Ovary (tissue), 7 donors: ENCODE measurements at regions not wholly inside any gene's neighbourhood (a gene's known extent, or its start where the extent isn't known, plus 50 kb on each side); places are given as distances from the start of the nearest gene placed in this dataset.

Experiments
- DNase-seq, 5 donors: peaks; one replicate each; pipeline ENCODE4 v3.0.0-alpha.2; 2019 to 2020
- H3K27ac ChIP-seq, 2 donors: fragments of 200-600 bp; one replicate each; pipeline versions ENCODE4 v1.5.1 to v1.8.0; 2019 to 2022
- H3K27me3 ChIP-seq: fragments of 200-600 bp; one replicate; pipeline ENCODE4 v1.8.0; 2022
- H3K36me3 ChIP-seq: fragments of 200-600 bp; sonication (generic); one replicate; pipeline ENCODE4 v1.5.1; 2019
- H3K4me1 ChIP-seq: one replicate; pipeline ENCODE4 v1.8.1; 2013; ENCODE audit warnings: mild to moderate bottlenecking, moderate library complexity; ENCODE audit not compliant: insufficient read depth
- H3K4me3 ChIP-seq: fragments of 200-600 bp; sonication (generic); one replicate; pipeline ENCODE4 v1.5.1; 2017
- H3K9me3 ChIP-seq, 2 donors: fragments of 200-600 bp in 1 of 2; sonication (generic) in 1 of 2; one replicate each; pipeline versions ENCODE4 v1.5.1 to v1.8.1; 2013 to 2019; ENCODE audit warnings: mild to moderate bottlenecking in 1 of 2, moderate library complexity in 1 of 2
- EP300 ChIP-seq: sonication (generic); formaldehyde crosslinking; IDR thresholded peaks from one replicate; pipeline ENCODE4 v1.6.1; 2017; ENCODE audit warnings: antibody characterized with exemption
- POLR2A ChIP-seq: fragments of 450-650 bp; IDR thresholded peaks from one replicate; pipeline ENCODE4 v1.6.1; 2017; ENCODE audit warnings: antibody characterized with exemption, mild to moderate bottlenecking, moderate library complexity
- WGBS, 3 donors: extraction: QIAGEN DNeasy Blood & Tissue Kit in 1 of 3; methylation state at CpG; one replicate each; pipeline versions ENCODE4 v1.1.5 to v1.1.7; 2013 to 2017; 5-methylcytosine and 5-hydroxymethylcytosine counted together
- intact Hi-C, 4 donors: fragments of 100-400 bp; cut with DNase I; formaldehyde crosslinking; loops; one replicate each; pipeline versions ENCODE4 v1.11.0 to v1.15.1; 2022 to 2023
- TF ChIP-seq, protein P1 (sequence below), 3 donors: fragments of 450-650 bp in 2 of 3; fragments of 200-600 bp in 1 of 3; IDR thresholded peaks; one replicate each; pipeline versions ENCODE4 v1.5.1 to v1.8.0; 2016 to 2022; ENCODE audit warnings: antibody characterized with exemption in 3 of 3, mild to moderate bottlenecking in 1 of 3
- donor health status: DM: no; HTN: no; CAD: no; lungs with moderate emphysema.
- donor health status: DM: no; HTN: no; CAD: no.
- donor health status: Bipolar disorder and iron deficiency.
- donor health status: DM: no; HTN: no; CAD: no.
- donor health status: DM: yes; HTN: yes; CAD: no.

DNA sequence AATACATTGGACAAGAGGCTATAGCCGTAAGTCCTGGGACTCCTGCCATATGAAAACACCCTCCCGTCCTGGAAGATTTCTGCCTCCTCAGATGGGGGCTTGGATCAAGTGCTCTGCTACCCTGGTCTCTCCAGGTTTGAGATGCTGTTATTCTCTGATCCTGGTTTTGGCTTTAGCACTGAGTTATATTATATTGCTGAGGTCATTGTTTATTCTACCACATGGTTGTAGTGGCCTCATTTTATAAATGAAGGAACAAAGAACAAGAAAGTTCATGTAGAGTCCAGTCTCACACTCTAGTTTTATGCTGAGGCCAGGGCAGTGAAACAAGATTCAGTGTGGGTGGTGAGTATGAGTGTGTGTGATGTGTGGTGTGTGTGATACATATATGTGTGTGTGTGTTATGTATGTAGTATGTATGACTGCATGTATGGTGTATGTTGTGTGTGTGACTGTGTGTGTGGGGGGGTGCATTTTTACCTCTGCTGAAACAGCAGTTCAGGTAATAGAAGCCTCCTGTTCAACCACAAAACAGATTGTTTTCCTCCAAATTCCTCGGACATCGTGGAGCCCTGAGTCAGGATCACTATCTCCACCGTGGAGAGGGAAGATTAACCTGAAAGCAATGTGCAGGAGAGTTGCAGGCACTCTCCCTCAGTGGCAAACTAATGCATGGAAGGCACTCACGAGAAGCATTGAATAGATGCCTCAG, 80.7 kb downstream of the C7orf25 start:
- WGBS, 3 donors: 26 to 32% (median 30%) methylated on average over 6 of the region's 6 CpGs
- no peaks in the 10 kb centered on the region for H3K36me3 ChIP-seq
- no peaks in the 10 kb centered on the region for H3K9me3 ChIP-seq
- H3K27ac ChIP-seq: no peak overlapping the region
- peaks cover 7% of the 10 kb centered on the region for H3K4me1 ChIP-seq
- no peak overlapping the region for H3K4me3 ChIP-seq
- DNase-seq: no peak
- intact Hi-C loops: loop anchor here in 1 of 4 donors (10.0 kb wide), 1 partner anchor 856 kb away; no protein-coding TSS in a partner anchor
- H3K27me3 ChIP-seq: no peaks in the 10 kb centered on the region
- TF ChIP-seq POLR2A: no peak
- TF ChIP-seq, protein P1, sequence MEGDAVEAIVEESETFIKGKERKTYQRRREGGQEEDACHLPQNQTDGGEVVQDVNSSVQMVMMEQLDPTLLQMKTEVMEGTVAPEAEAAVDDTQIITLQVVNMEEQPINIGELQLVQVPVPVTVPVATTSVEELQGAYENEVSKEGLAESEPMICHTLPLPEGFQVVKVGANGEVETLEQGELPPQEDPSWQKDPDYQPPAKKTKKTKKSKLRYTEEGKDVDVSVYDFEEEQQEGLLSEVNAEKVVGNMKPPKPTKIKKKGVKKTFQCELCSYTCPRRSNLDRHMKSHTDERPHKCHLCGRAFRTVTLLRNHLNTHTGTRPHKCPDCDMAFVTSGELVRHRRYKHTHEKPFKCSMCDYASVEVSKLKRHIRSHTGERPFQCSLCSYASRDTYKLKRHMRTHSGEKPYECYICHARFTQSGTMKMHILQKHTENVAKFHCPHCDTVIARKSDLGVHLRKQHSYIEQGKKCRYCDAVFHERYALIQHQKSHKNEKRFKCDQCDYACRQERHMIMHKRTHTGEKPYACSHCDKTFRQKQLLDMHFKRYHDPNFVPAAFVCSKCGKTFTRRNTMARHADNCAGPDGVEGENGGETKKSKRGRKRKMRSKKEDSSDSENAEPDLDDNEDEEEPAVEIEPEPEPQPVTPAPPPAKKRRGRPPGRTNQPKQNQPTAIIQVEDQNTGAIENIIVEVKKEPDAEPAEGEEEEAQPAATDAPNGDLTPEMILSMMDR (IDR thresholded peaks at IDR 0.05): no peak
- TF ChIP-seq EP300: no peak

DNA sequence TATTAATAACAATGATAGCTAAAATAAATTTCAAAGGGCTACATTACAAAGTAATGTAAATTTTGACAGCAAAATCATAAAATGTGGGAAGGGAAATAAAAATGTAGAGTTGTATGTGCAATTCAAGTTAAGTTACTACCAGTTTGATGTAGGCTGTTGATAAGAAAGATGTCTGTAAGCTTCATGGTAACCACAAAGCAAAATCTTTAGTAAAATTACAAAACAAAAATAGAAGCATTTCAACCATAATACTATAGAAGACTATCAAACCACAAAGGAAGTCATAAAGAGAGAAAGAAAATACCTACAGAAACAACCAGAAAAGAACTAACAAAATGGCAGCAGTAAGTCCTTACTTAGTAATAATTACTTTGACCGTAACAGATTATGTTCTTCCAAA, 99.1 kb downstream of the C7orf25 start:
- Histone ChIP-seq H3K9me3 (no peaks in the 10 kb centered on the region), H3K4me3 (no peak overlapping the region), H3K27me3 (no peaks in the 10 kb centered on the region), H3K36me3 (no peaks in the 10 kb centered on the region), H3K4me1 (no peaks in the 10 kb centered on the region), H3K27ac (no peak overlapping the region)
- intact Hi-C loops: no loop called here
- TF ChIP-seq POLR2A: no peak
- TF ChIP-seq, protein P1 (IDR thresholded peaks at IDR 0.05): no peak
- no peak for TF ChIP-seq EP300
- DNase-seq: no peak
- WGBS, 3 donors: 95 to 98% (median 95%) methylated on average over 1 of the region's 1 CpG

DNA sequence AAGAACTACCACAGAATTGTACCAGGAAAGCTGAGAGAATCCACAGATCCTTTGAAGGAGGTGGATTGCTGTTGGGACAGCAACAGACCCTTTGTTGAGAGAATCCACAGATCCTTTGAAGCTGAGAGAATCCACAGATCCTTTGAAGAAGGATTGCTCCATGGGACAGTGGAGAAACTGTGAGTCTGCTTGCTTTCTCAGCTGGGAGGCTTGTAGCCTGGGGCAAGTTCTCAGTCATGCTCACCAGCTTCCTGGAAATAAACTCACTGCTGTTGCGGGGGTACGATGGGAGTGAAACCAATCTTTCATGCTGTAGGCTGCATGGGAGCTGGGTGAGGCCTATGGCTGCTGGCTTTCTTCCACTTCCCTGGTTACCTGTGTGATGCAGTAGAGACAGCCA, 106.3 kb downstream of the C7orf25 start:
- H3K4me3 ChIP-seq: no peak overlapping the region
- TF ChIP-seq EP300 (no peak), POLR2A (no peak)
- TF ChIP-seq, protein P1 (IDR thresholded peaks at IDR 0.05): no peak
- no peaks in the 10 kb centered on the region for H3K27me3 ChIP-seq
- peaks cover 0 to 3% of the 10 kb centered on the region in 2 donors for H3K9me3 ChIP-seq
- no peak overlapping the region for H3K27ac ChIP-seq
- 89 to 97% (median 97%) methylated on average over 2 of the region's 2 CpGs for WGBS, 3 donors
- no peaks in the 10 kb centered on the region for H3K36me3 ChIP-seq
- H3K4me1 ChIP-seq: no peaks in the 10 kb centered on the region
- DNase-seq: no peak
- intact Hi-C loops: no loop called here

DNA sequence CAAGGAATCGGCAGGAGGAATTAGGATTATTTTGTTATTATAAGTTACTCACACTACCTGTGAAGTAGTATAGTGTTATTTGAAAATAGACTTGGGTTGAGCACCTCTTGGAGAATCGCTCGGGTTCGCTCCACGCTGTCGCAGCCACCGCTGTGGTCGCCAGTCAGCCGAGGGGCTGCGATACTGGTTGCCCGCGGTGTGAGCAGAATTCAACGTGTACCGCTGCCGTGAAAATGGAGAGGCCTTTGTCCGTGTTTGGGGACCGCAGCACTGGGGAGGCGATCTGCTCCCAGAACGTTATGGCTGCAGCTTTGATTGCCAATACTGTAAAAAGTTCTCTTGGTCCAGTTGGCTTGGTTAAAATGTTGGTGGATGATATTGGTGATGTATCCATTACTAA, 117.2 kb downstream of the C7orf25 start:
- Histone ChIP-seq H3K36me3 (no peaks in the 10 kb centered on the region), H3K27me3 (no peaks in the 10 kb centered on the region), H3K27ac (no peak overlapping the region), H3K4me3 (no peak overlapping the region), H3K4me1 (no peaks in the 10 kb centered on the region), H3K9me3 (no peaks in the 10 kb centered on the region)
- DNase-seq: no peak
- intact Hi-C loops: no loop called here
- TF ChIP-seq EP300 (no peak), POLR2A (no peak)
- WGBS, 3 donors: 95 to 97% (median 97%) methylated on average over 19 of the region's 19 CpGs

DNA sequence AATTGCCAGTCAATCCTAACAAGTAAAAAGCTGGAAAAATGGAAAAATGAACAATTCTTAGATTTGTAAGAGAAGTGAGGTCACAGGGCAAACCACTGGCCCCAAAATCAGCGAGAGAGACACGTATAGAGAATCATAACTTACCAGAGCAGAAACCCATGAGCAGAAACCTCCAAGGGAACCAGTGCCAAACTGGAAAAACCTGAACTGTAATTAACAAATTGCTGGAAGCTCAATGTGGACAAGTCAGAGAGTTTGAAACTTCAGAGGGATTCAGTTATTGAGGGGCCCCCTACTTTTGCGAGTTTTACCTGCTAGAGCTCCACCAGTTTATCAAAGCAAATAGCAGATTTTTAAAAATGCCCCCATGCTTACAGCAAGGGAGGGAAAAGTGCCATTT, 119.0 kb downstream of the C7orf25 start:
- TF ChIP-seq EP300: no peak
- TF ChIP-seq, protein P1 (IDR thresholded peaks at IDR 0.05): no peak
- no peak for TF ChIP-seq POLR2A
- H3K4me1 ChIP-seq: no peaks in the 10 kb centered on the region
- no peaks in the 10 kb centered on the region for H3K9me3 ChIP-seq
- no peak overlapping the region for H3K27ac ChIP-seq
- H3K4me3 ChIP-seq: no peak overlapping the region
- intact Hi-C loops: no loop called here
- DNase-seq: no peak
- H3K36me3 ChIP-seq: no peaks in the 10 kb centered on the region
- H3K27me3 ChIP-seq: no peaks in the 10 kb centered on the region
- 63 to 69% (median 68%) methylated on average over 3 of the region's 3 CpGs for WGBS, 3 donors
